PFSK-1 (cell line): ENCODE measurements at regions not wholly inside any gene's neighbourhood (a gene's known extent, or its start where the extent isn't known, plus 50 kb on each side); places are given as distances from the start of the nearest gene placed in this dataset.

ENCODE experiments used
- SIN3A ChIP-seq: IDR thresholded peaks from 2 replicates; pipeline ENCODE4 v1.6.1; 2012; ENCODE audit warnings: mild to moderate bottlenecking, low read length, moderate library complexity, borderline replicate concordance; ENCODE audit not compliant: insufficient read depth
- TAF1 ChIP-seq: IDR thresholded peaks from 2 replicates; pipeline ENCODE4 v1.6.1; 2012; ENCODE audit warnings: low read length, control low read depth, borderline replicate concordance; ENCODE audit not compliant: insufficient read depth

DNA sequence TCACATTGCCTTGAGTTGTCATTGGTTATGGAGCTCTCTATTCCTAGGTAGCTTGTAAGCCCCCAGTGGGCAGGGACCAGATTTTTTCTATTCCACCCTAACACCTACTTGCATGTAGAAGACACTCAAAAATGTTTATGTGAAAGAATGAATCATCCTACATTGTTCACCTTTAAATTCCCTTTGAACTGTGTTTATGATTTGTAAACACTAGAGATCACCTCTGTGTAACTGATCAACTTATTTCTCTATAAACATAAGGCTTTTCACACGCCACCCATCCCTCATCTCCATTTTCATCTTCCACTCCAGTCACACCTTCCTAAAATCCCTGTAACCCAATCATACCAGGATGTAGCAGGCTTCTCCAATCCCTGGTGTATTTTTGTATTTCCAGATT is 142.6 kb upstream of the LEF1 start:
- TF ChIP-seq TAF1 (no peak), SIN3A (no peak)
